Activated CD8-positive, alpha-beta T cell treated with anti-CD3 and anti-CD28 coated beads for 36 hours (primary cell): ENCODE measurements at regions not wholly inside any gene's neighbourhood (a gene's known extent, or its start where the extent isn't known, plus 50 kb on each side); places are given as distances from the start of the nearest gene placed in this dataset.

Experiments used
- ATAC-seq: fragments of 200-7000 bp; cut with Tn5 transposase; one replicate; pipeline ENCODE4 v1.10.0; 2021; ENCODE audit warnings: mild to moderate bottlenecking, moderate library complexity
- CTCF ChIA-PET: fragments of 350-600 bp; sonication (Branson Sonifier 250); formaldehyde crosslinking; loops from one replicate; lab custom pipeline; 2021; ENCODE audit warnings: antibody characterized with exemption; lab: Charles Lee
- POLR2A ChIA-PET: fragments of 350-600 bp; sonication (Branson Sonifier 250); formaldehyde crosslinking; loops from one replicate; lab custom pipeline; 2021; ENCODE audit warnings: antibody characterized with exemption; lab: Charles Lee
- DNase-seq: peaks from one replicate; pipeline ENCODE4 v3.0.0-alpha.2; 2020
- H3K27ac Mint-ChIP-seq: one replicate; pipeline ENCODE4 v1.8.0; 2021; ENCODE audit warnings: mild to moderate bottlenecking, mixed read lengths
- H3K27me3 Mint-ChIP-seq: one replicate; pipeline ENCODE4 v1.8.0; 2021; ENCODE audit warnings: mixed read lengths
- H3K36me3 Mint-ChIP-seq: one replicate; pipeline ENCODE4 v1.8.0; 2021; ENCODE audit warnings: low read depth, mixed read lengths
- H3K4me1 Mint-ChIP-seq: one replicate; pipeline ENCODE4 v1.8.0; 2021; ENCODE audit warnings: low read depth, mixed read lengths
- H3K4me3 Mint-ChIP-seq: one replicate; pipeline ENCODE4 v1.8.0; 2021; ENCODE audit warnings: mild to moderate bottlenecking, moderate library complexity, mixed read lengths
- H3K9me3 Mint-ChIP-seq: one replicate; pipeline ENCODE4 v1.8.0; 2021; ENCODE audit warnings: mixed read lengths
- CTCF ChIP-seq: fragments of 200-600 bp; IDR thresholded peaks from one replicate; pipeline ENCODE4 v1.8.0; 2022; ENCODE audit warnings: antibody characterized with exemption, mild to moderate bottlenecking
- intact Hi-C: fragments of 100-400 bp; cut with micrococcal nuclease; formaldehyde crosslinking; loops from one replicate; pipeline ENCODE4 v1.10.0; 2022

GRCh38 chr3:81927811-81928210, 166.4 kb upstream of the GBE1 start:
- DNase-seq (no peak), ATAC-seq (no peak)
- Mint-ChIP-seq H3K36me3 (no peaks in the 10 kb centered on the region), H3K27ac (no peak overlapping the region), H3K9me3 (no peaks in the 10 kb centered on the region), H3K27me3 (peaks cover 1% of the 10 kb centered on the region), H3K4me1 (no peaks in the 10 kb centered on the region), H3K4me3 (no peak overlapping the region)
- intact Hi-C loops = no loop called here
- ChIA-PET POLR2A (no interaction called here), CTCF (interaction anchor here (1.3 kb wide), 1 partner anchor 17 kb away, joined by 8 read pairs; no protein-coding TSS in a partner anchor)
- TF ChIP-seq CTCF = no peak

- H3K36me3 Mint-ChIP-seq = no peaks in the 10 kb centered on the region
- ATAC-seq (no peak), DNase-seq (no peak)
- peaks cover 1% of the 10 kb centered on the region for H3K27me3 Mint-ChIP-seq
- H3K4me1 Mint-ChIP-seq = no peaks in the 10 kb centered on the region
- H3K27ac Mint-ChIP-seq = no peak overlapping the region
- intact Hi-C loops = no loop called here
- ChIA-PET CTCF (no interaction called here), POLR2A (no interaction called here)
- no peaks in the 10 kb centered on the region for H3K9me3 Mint-ChIP-seq
- TF ChIP-seq CTCF = no peak
- H3K4me3 Mint-ChIP-seq = no peak overlapping the region
Observed at GRCh38 chr3:81925385-81925784, 163.9 kb upstream of the GBE1 start.

- Mint-ChIP-seq H3K4me1 (no peaks in the 10 kb centered on the region), H3K4me3 (no peak overlapping the region), H3K27me3 (peaks cover 1% of the 10 kb centered on the region), H3K27ac (no peak overlapping the region), H3K36me3 (no peaks in the 10 kb centered on the region), H3K9me3 (no peaks in the 10 kb centered on the region)
- ChIA-PET CTCF (interaction anchor here (2.4 kb wide), 1 partner anchor 13 kb away, joined by 15 read pairs; no protein-coding TSS in a partner anchor), POLR2A (no interaction called here)
- no peak for TF ChIP-seq CTCF
- ATAC-seq (no peak), DNase-seq (no peak)
- intact Hi-C loops = no loop called here
Observed at GRCh38 chr3:81923038-81923437, 161.6 kb upstream of the GBE1 start.

GRCh38 chr3:81922404-81922803, 161.0 kb upstream of the GBE1 start:
- Mint-ChIP-seq H3K4me3 (no peak overlapping the region), H3K36me3 (no peaks in the 10 kb centered on the region), H3K4me1 (no peaks in the 10 kb centered on the region), H3K27ac (no peak overlapping the region), H3K9me3 (no peaks in the 10 kb centered on the region), H3K27me3 (peaks cover 4% of the 10 kb centered on the region)
- no peak for DNase-seq
- no peak for TF ChIP-seq CTCF
- CTCF ChIA-PET = interaction anchor here (2.4 kb wide), 1 partner anchor 12 kb away, joined by 15 read pairs; no protein-coding TSS in a partner anchor
- ATAC-seq = no peak
- POLR2A ChIA-PET = no interaction called here
- intact Hi-C loops = no loop called here

GRCh38 chr3:81920816-81921215, 159.4 kb upstream of the GBE1 start:
- Mint-ChIP-seq H3K4me3 (no peak overlapping the region), H3K4me1 (no peaks in the 10 kb centered on the region), H3K9me3 (no peaks in the 10 kb centered on the region), H3K27me3 (peaks cover 4% of the 10 kb centered on the region), H3K27ac (no peak overlapping the region), H3K36me3 (no peaks in the 10 kb centered on the region)
- POLR2A ChIA-PET = interaction anchor here (0.9 kb wide), 1 partner anchor 11 kb away, joined by 3 read pairs; no protein-coding TSS in a partner anchor
- DNase-seq = no peak
- intact Hi-C loops = no loop called here
- CTCF ChIA-PET = interaction anchor here (2.4 kb wide), 1 partner anchor 11 kb away, joined by 15 read pairs; no protein-coding TSS in a partner anchor
- ATAC-seq = no peak
- TF ChIP-seq CTCF = no peak
